ENCODE measurements at regions not wholly inside any gene's neighbourhood (a gene's known extent, or its start where the extent isn't known, plus 50 kb on each side); places are given as distances from the start of the nearest gene placed in this dataset.

GRCh38 chr2:114065731-114066130, 175.8 kb downstream of the ACTR3 start:
- DNase-seq (ENCODE audit: low spot score) = no peak
- no peaks in the 10 kb centered on the region for H3K9me3 ChIP-seq (ENCODE audit: low read length)
- no peak for TF ChIP-seq EZH2phosphoT487 (IDR thresholded peaks at IDR 0.05; ENCODE audit: borderline replicate concordance, low read depth, low read length)
- TF ChIP-seq, protein P1, sequence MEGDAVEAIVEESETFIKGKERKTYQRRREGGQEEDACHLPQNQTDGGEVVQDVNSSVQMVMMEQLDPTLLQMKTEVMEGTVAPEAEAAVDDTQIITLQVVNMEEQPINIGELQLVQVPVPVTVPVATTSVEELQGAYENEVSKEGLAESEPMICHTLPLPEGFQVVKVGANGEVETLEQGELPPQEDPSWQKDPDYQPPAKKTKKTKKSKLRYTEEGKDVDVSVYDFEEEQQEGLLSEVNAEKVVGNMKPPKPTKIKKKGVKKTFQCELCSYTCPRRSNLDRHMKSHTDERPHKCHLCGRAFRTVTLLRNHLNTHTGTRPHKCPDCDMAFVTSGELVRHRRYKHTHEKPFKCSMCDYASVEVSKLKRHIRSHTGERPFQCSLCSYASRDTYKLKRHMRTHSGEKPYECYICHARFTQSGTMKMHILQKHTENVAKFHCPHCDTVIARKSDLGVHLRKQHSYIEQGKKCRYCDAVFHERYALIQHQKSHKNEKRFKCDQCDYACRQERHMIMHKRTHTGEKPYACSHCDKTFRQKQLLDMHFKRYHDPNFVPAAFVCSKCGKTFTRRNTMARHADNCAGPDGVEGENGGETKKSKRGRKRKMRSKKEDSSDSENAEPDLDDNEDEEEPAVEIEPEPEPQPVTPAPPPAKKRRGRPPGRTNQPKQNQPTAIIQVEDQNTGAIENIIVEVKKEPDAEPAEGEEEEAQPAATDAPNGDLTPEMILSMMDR (conservative IDR thresholded peaks at IDR 0.05; ENCODE audit: low read length) = no peak
- no peaks in the 10 kb centered on the region for H3K9me2 ChIP-seq (ENCODE audit: insufficient read depth, low read length)
- H3K36me3 ChIP-seq (ENCODE audit: insufficient read depth, low read length) = no peaks in the 10 kb centered on the region
- H3K4me1 ChIP-seq (ENCODE audit: insufficient read depth, low read length, poor library complexity, severe bottlenecking) = no peaks in the 10 kb centered on the region
- H4K20me1 ChIP-seq (ENCODE audit: insufficient read depth, low read length) = no peaks in the 10 kb centered on the region
- no peak overlapping the region for H3K4me3 ChIP-seq (ENCODE audit: low read depth, low read length, poor library complexity, severe bottlenecking)
- BruUV-seq (replicated peaks) = no TSS peak
- CTCF ChIA-PET (ENCODE audit: unreplicated experiment) = no interaction called here
- intact Hi-C loops (cut with micrococcal nuclease; ENCODE audit: unreplicated experiment) = no loop called here
- no peak overlapping the region for H3K4me2 ChIP-seq (ENCODE audit: low read length)
- no peaks in the 10 kb centered on the region for H3K79me2 ChIP-seq (ENCODE audit: insufficient read depth, low read depth, low read length)
- no peak overlapping the region for H2AFZ ChIP-seq (ENCODE audit: low read length)
- POLR2A ChIA-PET = interaction anchor here (0.6 kb wide), 1 partner anchor 187 kb away, joined by 3 read pairs; no protein-coding TSS in a partner anchor
- no peak overlapping the region for H3K27ac ChIP-seq (ENCODE audit: low read depth, low read length, poor library complexity, severe bottlenecking)

DNA sequence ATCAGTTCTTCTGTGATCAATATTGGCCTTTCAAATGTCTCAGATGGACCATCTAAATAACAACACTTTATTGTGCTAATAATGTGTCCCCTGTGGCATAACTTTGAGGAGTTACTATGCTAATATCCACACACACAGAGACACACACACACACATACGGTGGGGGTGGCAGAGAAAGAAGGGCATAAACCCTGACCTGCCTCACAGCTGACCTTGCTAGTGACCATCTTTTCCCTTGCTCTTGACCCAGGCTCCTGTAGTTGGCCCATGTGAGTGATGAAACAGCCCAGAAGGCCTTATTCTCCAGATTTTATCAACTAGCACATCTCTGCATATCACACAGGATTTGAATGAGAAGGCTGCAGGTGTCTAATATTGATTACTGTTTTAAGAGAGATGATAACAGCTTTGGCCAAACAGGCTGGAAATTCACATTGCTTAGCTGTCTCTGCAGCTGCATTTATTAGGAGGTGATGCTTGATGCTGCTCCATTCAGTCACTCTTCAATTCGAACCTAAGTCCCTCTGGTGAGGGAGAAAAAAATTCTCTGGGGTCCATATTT, 176.4 kb downstream of the ACTR3 start:
- H3K79me2 ChIP-seq (ENCODE audit: insufficient read depth, low read depth, low read length) = no peaks in the 10 kb centered on the region
- H2AFZ ChIP-seq (ENCODE audit: low read length) = no peak overlapping the region
- H3K4me1 ChIP-seq (ENCODE audit: insufficient read depth, low read length, poor library complexity, severe bottlenecking) = no peaks in the 10 kb centered on the region
- no peaks in the 10 kb centered on the region for H3K36me3 ChIP-seq (ENCODE audit: insufficient read depth, low read length)
- TF ChIP-seq, protein P1 (conservative IDR thresholded peaks at IDR 0.05; ENCODE audit: low read length) = no peak
- no peak for TF ChIP-seq EZH2phosphoT487 (IDR thresholded peaks at IDR 0.05; ENCODE audit: borderline replicate concordance, low read depth, low read length)
- no peak overlapping the region for H3K4me3 ChIP-seq (ENCODE audit: low read depth, low read length, poor library complexity, severe bottlenecking)
- H3K9me3 ChIP-seq (ENCODE audit: low read length) = no peaks in the 10 kb centered on the region
- intact Hi-C loops (cut with micrococcal nuclease; ENCODE audit: unreplicated experiment) = no loop called here
- no peaks in the 10 kb centered on the region for H4K20me1 ChIP-seq (ENCODE audit: insufficient read depth, low read length)
- BruUV-seq (replicated peaks) = no TSS peak
- no peaks in the 10 kb centered on the region for H3K9me2 ChIP-seq (ENCODE audit: insufficient read depth, low read length)
- POLR2A ChIA-PET = no interaction called here
- CTCF ChIA-PET (ENCODE audit: unreplicated experiment) = no interaction called here
- no peak overlapping the region for H3K27ac ChIP-seq (ENCODE audit: low read depth, low read length, poor library complexity, severe bottlenecking)
- no peak overlapping the region for H3K4me2 ChIP-seq (ENCODE audit: low read length)
- DNase-seq (ENCODE audit: low spot score) = no peak

GRCh38 chr2:114068438-114068837, 178.5 kb downstream of the ACTR3 start:
- intact Hi-C loops (cut with micrococcal nuclease; ENCODE audit: unreplicated experiment) = no loop called here
- H3K36me3 ChIP-seq (ENCODE audit: insufficient read depth, low read length) = no peaks in the 10 kb centered on the region
- no peaks in the 10 kb centered on the region for H4K20me1 ChIP-seq (ENCODE audit: insufficient read depth, low read length)
- CTCF ChIA-PET (ENCODE audit: unreplicated experiment) = no interaction called here
- H3K9me3 ChIP-seq (ENCODE audit: low read length) = no peaks in the 10 kb centered on the region
- BruUV-seq (replicated peaks) = no TSS peak
- no peak overlapping the region for H3K4me2 ChIP-seq (ENCODE audit: low read length)
- POLR2A ChIA-PET = no interaction called here
- no peak for DNase-seq (ENCODE audit: low spot score)
- no peaks in the 10 kb centered on the region for H3K9me2 ChIP-seq (ENCODE audit: insufficient read depth, low read length)
- no peak overlapping the region for H3K27ac ChIP-seq (ENCODE audit: low read depth, low read length, poor library complexity, severe bottlenecking)
- H3K79me2 ChIP-seq (ENCODE audit: insufficient read depth, low read depth, low read length) = no peaks in the 10 kb centered on the region
- no peak overlapping the region for H3K4me3 ChIP-seq (ENCODE audit: low read depth, low read length, poor library complexity, severe bottlenecking)
- no peaks in the 10 kb centered on the region for H3K4me1 ChIP-seq (ENCODE audit: insufficient read depth, low read length, poor library complexity, severe bottlenecking)
- H2AFZ ChIP-seq (ENCODE audit: low read length) = no peak overlapping the region
- TF ChIP-seq, protein P1 (conservative IDR thresholded peaks at IDR 0.05; ENCODE audit: low read length) = no peak
- no peak for TF ChIP-seq EZH2phosphoT487 (IDR thresholded peaks at IDR 0.05; ENCODE audit: borderline replicate concordance, low read depth, low read length)

Data from OCI-LY7 (cell line).